ENCODE measurements at regions not wholly inside any gene's neighbourhood (a gene's known extent, or its start where the extent isn't known, plus 50 kb on each side); places are given as distances from the start of the nearest gene placed in this dataset.

DNA sequence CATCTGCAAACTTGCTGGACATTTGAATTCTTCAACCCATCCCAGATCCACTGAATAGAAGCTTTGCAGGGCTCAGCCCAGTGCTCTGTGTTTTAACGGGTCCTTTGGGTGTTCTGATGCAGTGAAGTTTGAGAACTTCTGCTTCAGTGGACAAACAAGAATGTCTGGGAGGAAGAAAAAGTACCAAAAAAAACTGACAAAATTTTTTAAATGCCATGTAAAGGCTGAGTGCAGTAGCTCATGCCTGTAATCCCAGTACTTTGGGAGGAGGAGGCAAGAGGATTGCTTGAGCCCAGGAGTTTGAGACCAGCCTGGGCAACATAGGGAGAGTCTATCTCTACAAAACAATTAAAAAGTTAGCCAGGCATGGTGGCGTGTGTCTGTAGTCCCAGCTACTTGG is 51.8 kb upstream of the FRMD4A start:
- TF ChIP-seq POLR2AphosphoS5 (IDR thresholded peaks at IDR 0.05) = no peak
- TF ChIP-seq, protein P1, sequence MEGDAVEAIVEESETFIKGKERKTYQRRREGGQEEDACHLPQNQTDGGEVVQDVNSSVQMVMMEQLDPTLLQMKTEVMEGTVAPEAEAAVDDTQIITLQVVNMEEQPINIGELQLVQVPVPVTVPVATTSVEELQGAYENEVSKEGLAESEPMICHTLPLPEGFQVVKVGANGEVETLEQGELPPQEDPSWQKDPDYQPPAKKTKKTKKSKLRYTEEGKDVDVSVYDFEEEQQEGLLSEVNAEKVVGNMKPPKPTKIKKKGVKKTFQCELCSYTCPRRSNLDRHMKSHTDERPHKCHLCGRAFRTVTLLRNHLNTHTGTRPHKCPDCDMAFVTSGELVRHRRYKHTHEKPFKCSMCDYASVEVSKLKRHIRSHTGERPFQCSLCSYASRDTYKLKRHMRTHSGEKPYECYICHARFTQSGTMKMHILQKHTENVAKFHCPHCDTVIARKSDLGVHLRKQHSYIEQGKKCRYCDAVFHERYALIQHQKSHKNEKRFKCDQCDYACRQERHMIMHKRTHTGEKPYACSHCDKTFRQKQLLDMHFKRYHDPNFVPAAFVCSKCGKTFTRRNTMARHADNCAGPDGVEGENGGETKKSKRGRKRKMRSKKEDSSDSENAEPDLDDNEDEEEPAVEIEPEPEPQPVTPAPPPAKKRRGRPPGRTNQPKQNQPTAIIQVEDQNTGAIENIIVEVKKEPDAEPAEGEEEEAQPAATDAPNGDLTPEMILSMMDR (IDR thresholded peaks at IDR 0.05) = no peak
- TF ChIP-seq POLR2A (IDR thresholded peaks at IDR 0.05; ENCODE audit: low read depth) = no peak
- TF ChIP-seq EP300 (IDR thresholded peaks at IDR 0.05) = no peak

Measured in esophagus muscularis mucosa (tissue), 4 donors.